HuH-7 (cell line): ENCODE measurements at regions not wholly inside any gene's neighbourhood (a gene's known extent, or its start where the extent isn't known, plus 50 kb on each side); places are given as distances from the start of the nearest gene placed in this dataset.
"Not testable (repeated sequence)": the region's sequence is repeated elsewhere in the genome, so short reads cannot be mapped to it uniquely, and the experiment has no call there.

Experiments used
- DNase-seq: peaks from one replicate; pipeline ENCODE4 v3.0.0; 2011; ENCODE audit warnings: low spot score

GRCh38 chr7:113383638-113384037 lies 265.3 kb upstream of the SMIM30 start:
- no peak for DNase-seq

- DNase-seq = no peak
These were observed 261.4 kb upstream of the SMIM30 start for GRCh38 chr7:113379746-113380145.

DNA sequence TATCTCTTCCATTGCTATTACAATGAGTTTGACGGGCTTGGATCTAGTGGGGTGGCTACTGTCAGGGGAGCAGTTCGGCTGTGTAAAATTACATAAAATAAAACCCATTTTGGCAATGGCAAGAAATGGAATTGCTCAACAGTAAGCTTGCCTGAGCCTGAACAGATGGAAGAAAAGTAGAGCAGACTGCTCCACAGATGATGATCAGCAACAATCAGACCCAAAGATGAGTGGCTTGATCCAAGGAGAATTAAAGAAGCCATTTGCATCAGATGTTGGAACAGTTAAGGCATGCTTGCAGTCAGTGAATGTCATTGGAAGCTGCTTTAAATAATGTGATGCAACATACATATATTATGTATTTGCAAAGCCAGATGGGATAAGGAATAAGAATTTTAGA lies 256.6 kb upstream of the SMIM30 start:
- DNase-seq = no peak

GRCh38 chr7:113373863-113374262 lies 255.5 kb upstream of the SMIM30 start:
- no peak for DNase-seq

DNA sequence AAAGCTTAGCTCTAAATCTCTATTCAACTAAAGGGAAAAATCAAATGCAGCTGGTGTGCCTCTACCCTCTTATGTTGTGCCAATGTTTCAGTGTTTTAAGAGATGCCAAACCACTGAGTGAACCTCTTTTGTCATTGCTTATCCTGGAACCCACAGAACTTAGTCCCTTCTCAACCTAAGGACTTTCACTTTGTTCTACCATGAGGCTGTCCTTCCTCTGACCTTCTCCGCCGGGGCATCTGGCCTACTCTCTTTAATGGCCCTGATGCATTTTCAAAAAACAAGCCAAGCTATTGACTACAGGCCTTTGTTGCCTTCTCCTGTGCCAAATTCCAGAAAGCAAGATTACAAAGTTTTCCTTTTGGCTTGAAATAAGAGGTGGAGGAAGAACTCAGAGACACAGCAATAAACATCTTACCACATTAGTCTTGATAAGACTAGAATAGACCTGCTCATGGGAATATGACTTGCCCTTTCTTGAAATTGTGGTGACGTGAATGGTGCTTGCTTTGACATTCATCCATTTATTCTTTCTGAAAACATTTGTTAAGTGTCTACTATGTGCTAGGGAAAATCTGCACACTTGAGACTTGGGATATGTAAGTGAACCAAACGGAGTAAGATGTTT lies 253.2 kb upstream of the SMIM30 start:
- DNase-seq = no peak

GRCh38 chr7:113370910-113371309 lies 252.6 kb upstream of the SMIM30 start:
- no peak for DNase-seq

DNA sequence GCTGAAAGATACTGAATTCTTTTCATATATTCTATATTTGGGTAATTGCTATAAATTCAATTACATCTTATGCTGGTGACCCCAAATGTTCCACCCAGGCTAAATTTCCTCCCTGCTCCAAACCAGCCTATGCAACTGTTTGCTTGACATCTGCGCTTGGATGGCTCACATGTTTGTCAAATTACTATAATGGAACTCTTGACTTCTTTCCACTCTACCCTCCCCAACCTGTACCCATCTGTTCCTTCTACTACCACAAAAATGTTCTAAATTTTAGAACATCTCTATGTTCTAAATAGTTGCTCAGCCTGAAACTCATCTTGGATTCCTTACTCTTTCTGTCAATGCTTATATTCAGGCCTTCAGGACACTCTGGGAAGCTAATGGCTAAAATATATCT lies 249.9 kb upstream of the SMIM30 start:
- DNase-seq = no peak

DNA sequence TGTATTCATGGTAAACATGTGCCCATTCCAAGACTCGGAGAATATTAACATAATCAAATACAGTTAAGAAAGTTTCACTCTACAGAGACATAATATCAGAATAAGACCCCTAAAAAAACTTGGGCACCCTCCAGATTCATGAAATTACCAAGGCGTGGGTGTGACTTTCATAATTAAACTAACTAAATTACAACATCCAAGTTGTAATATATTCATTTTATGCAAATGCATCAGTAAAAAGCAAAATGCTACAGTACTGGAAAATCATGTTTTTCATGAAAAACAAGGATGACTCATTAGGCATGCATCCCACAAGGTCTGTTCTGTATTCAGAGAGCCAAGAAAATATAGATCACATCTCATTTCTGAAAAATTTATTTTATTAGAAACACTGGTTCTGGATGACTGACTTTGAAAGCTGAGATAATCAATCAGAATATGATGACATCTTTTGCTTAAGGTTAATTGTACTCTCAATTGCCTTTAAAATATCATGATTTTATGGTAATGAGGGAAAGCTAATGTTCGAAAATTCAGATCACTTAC lies 248.8 kb upstream of the SMIM30 start:
- no peak for DNase-seq

GRCh38 chr7:113366122-113366521 lies 247.8 kb upstream of the SMIM30 start:
- DNase-seq = no peak

DNA sequence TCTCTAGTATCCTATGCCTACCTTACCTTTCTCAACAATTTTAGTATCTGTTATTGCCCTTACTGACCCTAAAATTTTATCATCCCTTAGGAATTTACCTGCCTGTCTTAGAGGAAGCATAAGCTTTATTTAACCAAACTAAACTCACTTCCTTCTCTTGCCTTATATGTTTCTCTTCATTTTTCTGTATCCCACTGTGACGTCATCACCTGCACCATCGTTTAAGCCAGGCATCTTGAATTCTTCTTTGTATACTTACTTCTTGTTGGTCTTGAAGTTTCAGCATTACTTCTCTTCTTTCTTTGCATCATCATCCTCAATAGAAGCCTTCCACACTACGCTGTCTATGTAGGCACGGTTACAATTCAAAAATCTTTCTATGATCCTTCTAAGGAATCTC lies 231.0 kb upstream of the SMIM30 start:
- DNase-seq = no peak

DNA sequence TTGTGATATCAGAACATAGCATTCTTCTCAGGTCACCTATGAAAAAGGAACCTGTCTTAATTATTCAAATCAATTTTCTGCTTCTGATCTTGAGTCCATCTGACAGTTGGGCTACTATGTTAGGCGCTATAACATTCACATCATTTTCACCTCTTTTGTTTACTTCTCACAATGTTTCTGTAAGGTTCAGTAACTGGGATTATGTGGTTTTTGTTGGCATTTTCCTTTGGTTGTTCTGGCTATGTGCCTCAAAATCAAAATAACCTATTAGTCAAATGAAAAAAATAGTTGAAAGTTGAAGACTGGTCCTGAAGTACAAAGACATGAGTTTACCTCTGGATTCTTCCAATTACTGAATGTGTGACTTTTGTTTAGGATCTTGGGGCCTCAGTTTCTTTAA lies 221.3 kb upstream of the SMIM30 start:
- no peak for DNase-seq

GRCh38 chr7:113338071-113338696 lies 219.8 kb upstream of the SMIM30 start:
- no peak for DNase-seq

GRCh38 chr7:113336838-113337237 lies 218.5 kb upstream of the SMIM30 start:
- not testable (repeated sequence) for DNase-seq

DNA sequence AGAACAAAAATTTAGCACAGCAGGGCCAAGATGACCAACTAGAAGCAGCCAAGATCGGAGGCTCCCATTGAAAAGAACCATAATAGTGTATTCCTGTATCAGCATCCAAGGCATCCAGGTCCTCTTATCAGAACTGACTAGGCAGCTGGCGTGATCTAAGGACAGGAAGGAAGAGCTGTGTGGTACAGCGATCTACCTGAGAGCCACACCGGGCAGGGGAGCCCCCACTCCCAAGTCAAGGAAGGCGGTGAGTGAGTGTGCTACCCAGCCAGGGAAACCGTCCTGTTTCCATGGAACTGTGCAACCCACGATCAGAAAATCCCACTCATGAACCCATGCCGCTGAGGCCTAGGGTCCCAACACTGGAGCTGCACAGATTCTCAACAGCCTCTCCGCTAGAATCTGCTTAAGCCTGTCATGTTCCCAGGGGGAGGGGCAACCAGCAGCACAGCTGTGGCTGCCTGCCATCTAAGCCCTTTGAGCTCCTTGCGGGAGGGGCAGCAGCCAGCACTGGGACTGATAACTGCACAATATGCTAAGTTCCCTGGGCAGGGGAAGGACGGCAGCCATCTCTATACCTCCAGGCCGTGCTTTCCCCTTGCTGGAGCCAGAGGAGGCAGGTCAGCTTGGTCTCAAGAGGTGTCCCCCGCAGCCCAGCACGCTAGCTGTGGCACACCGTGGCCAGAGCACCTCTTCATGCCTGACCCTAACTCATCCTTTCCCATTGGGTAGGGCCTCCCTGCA lies 213.0 kb upstream of the SMIM30 start:
- DNase-seq = no peak

DNA sequence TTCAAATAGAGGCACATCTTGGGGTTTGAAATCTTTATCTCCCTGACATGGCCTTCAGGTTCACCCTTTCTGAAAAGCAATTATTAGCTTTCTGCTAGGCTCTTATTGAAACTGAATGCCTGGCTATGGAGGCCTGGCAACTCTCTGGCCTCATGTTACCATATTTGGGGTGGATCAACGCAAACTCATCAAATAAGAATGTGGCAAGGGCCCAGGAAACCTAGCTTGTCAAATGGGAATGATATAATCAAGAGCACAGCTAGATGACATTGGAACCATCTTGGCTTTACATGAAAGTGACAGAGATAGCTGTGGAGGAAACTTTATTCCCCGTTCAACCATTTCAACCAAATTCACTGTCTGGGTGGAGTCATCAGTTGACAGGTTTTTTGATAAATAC lies 202.8 kb upstream of the SMIM30 start:
- no peak for DNase-seq

DNA sequence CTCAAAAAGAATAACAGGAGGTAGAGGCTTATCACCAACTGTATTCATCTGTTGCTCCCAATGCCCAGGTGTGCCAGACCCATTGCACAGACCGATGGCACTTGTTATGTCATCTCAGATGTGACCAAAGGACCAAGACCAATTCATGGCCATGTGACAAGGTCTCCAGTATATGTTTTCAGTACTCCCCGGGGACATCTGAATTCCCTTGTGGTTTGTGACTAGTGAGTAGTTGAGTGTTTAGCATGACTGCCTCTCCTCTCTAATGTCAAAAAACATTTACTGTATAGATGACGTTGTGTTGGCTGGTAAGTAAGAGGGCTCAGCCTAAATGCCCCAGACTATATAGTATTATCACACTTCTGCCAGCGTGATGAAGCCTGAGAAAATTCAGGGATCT lies 202.1 kb upstream of the SMIM30 start:
- no peak for DNase-seq

DNA sequence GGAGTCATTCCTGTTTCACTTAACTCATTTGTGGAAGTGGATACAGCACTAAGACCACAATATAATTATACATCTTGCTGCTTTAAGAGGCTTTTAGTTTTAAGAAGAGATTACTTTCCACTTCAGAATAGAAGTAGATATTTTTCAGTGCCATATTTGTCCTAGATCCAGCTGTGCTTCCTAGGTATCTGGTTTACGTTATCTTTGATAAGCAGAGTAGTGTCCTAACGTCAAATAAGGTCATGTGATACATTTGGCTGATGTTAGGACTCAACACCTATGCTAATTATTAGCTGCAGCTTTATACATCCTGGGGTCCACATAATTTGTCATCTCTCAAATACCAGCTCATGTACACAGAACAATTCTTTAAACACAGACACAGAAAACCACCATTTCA lies 196.2 kb upstream of the SMIM30 start:
- DNase-seq = no peak

DNA sequence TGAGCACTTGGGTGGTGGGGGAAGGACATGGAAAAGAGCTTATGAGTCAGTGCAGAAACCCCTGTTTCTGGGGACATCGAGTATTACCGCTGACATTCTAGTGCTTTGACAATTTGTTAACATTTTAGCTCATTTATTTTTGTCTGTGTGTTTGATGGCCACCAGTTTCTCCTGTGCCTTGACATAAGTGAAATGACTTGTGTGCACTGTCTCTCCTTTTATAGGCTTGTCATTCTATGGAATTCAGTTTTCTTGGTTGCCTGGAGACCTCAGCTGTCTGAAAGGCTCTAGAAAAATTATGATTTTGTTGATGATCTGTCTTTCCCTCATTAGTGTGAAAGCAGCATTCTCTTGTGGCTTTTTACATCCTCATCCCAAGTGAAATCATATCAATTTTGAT lies 190.0 kb upstream of the SMIM30 start:
- DNase-seq = no peak

DNA sequence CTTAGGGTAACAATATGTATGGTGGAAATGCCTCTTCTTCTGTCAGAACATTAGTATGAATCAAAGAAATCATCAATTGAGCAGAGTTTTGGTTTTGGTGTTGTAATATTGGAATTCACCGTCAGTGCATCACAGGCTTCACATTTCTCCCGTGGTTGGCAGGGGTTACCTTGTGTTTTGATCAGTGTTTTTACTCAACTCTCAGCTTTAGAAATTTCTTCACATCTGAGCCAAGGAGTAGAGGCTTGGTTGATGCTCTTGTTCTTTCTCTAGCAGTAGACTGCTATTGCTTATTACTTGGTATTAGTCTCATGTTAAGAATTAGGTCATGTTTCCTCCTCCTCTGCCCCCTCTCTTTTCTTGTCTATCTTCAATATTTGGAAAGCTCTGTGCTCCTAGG lies 188.8 kb upstream of the SMIM30 start:
- no peak for DNase-seq

DNA sequence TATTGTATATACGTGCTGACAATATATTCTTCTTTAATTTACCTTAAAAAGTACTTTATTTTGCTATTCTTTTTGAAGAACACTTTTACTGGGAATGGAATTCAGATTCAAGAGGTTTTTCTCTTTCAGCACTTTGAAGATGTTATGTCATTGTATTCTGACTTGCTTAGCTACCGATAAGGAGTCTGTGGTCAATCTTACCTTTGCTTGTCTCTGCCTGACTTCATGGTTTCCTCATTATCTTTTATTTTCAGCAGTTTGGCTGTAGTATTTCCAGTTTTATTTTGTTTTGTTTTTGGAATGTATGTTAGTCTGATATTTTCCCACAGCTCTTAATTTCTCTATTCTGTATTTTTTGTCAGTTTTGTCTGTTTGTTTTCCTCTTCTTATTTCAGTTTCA lies 187.9 kb upstream of the SMIM30 start:
- no peak for DNase-seq

GRCh38 chr7:113304104-113304503 lies 185.8 kb upstream of the SMIM30 start:
- DNase-seq = no peak

- not testable (repeated sequence) for DNase-seq
These were observed 185.0 kb upstream of the SMIM30 start for GRCh38 chr7:113303388-113303787.

- DNase-seq = no peak
These were observed 183.6 kb upstream of the SMIM30 start for GRCh38 chr7:113301983-113302382.
